Fibroblast of skin of left quadriceps (primary cell): ENCODE measurements at regions not wholly inside any gene's neighbourhood (a gene's known extent, or its start where the extent isn't known, plus 50 kb on each side); places are given as distances from the start of the nearest gene placed in this dataset.
A peak's percentile ranks its signal among the peaks of the same experiment; 100 is the strongest.
"Not testable (repeated sequence)": the region's sequence is repeated elsewhere in the genome, so short reads cannot be mapped to it uniquely, and the experiment has no call there.

ENCODE experiments used
- DNase-seq, 2 experiments: peaks; one replicate each; pipeline ENCODE4 v3.0.0-alpha.2; 2013; ENCODE audit warnings: low read depth in 2 of 2

GRCh38 chr9:11506980-11507379 is 894.2 kb upstream of the PTPRD start:
- DNase-seq: no peak

DNA sequence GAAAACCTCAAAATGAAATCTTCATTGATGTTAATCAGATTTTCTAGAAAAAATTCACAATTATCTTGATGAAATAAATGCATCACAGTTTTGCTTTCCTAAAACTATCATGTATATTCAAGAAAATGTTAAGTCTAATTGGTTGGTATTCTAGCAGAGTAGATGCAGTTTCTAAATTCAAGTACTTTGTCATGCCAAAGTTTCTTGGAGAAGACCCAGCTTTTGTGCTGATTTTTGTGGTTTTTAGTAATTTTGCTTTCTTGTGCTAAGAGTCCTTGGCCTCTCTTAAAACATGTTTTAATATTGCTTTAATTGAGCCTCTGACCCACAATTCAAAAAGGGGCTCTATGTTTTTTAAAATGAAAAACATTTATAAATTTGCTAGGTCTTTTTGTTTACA is 924.8 kb upstream of the PTPRD start:
- DNase-seq: no peak

GRCh38 chr9:11542781-11543180 is 930.0 kb upstream of the PTPRD start:
- DNase-seq: no peak

- DNase-seq: no peak
Observed at GRCh38 chr9:11546231-11546630, 933.4 kb upstream of the PTPRD start.

DNA sequence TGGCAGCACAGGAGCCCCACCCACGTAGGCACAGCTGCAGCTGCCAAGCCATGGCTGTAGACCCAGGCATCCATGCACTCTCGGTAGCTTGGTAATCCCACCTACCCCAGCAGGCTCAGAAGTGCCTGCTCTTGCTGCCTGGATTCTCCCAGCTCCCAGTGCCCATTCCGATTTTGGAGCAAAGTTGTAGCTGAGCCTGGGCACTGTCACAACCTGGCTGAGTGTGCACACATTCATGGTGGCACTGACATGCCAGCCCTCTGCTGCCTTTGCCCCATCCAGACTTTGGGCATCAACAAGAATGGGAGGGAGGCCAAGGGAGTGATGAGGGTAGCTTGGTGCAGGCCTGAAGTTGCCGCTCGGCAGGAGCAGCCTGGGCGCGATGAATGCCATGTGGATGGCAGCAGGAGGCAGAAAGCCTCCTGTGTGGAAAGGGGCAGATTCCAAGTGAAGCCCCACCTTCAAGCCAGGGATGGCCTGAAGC is 936.6 kb upstream of the PTPRD start:
- no peak for DNase-seq

GRCh38 chr9:11551106-11551505 is 938.3 kb upstream of the PTPRD start:
- no peak for DNase-seq

GRCh38 chr9:11558043-11558442 is 945.2 kb upstream of the PTPRD start:
- no peak for DNase-seq

DNA sequence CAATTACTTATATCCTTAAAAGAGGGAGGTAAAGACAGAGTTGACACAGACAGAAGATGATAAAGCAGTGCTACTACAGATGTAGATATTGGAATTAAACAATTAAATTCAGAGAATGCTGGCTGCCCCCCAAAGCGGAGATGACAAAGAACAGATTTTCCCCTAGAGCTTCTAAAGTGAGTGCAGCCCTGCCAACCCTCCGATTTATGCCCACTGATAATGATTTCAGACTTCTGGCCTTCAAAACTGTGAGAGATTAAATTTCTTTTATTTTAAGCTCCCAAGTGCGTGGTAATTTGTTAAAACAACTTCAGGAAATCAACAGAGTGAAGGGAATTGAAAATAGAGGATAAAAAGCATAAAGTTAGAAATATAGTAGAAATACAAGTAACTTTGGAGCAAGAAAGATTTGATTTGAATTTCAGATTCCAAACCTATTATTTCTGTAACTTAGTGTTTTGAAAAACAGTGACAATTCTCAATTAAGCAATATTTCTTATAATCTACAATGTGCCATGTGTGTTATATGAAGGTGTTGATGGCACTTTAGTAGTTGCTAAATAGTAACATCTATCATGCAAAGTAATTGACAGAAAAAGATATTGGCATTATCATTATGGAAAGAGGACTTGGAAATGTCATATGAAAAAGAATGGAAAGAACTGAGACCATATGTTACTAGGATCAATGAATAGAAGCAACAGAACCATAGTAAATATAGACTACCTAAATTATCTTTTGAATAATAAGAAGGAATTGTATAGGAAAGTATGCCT is 946.4 kb upstream of the PTPRD start:
- no peak for DNase-seq

GRCh38 chr9:11577522-11577921 is 964.7 kb upstream of the PTPRD start:
- DNase-seq: no peak

- no peak for DNase-seq
Observed at GRCh38 chr9:11595756-11596155, 983.0 kb upstream of the PTPRD start.

DNA sequence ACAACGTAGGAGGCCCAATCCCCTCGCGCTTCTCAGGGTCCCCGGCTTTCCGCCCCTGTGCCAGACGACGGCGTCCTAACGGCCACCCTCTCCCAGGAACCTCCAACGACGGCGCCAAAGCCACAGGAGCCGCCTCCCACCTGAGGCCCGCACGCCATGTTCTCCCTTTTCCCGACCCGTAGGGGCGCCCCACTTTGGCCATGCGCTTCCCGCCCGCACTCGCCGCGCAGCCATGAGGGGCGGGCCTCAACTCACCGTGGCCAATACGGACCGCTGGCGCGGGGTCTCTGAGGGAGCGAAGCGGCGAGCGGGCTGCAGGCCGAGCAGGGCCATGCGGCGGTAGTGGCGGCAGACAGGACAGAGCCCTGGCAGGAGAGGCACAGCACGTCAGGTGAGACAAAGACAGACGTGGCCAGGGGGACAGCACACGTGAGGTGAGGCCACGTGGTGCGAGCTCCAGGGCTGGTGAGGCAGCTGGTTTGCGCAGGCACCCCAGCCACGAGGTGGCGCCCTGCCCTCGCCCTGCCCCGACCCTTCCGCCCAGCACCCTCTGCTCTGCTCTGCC is 1005.5 kb upstream of the PTPRD start:
- DNase-seq: no peak

- no peak for DNase-seq
Observed at GRCh38 chr9:11632691-11633090, 1019.9 kb upstream of the PTPRD start.

DNA sequence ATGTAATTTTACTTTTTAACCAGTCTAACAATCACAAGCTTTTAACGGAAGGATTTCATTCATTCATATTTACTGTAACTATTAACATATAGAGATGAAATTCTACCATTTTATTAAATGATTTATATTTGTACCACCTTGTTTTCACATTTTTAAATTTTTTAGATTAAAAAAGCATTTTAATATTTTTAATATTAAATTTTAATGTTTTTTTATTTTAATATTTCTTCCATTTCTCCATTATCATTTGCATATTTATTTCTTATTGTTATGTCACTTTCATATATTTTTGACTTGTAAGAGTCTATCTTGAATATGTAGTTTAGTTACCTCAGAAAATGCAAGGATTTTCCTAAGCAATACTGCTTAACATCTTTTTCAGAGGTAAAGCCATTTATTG is 1034.0 kb upstream of the PTPRD start:
- no peak for DNase-seq

DNA sequence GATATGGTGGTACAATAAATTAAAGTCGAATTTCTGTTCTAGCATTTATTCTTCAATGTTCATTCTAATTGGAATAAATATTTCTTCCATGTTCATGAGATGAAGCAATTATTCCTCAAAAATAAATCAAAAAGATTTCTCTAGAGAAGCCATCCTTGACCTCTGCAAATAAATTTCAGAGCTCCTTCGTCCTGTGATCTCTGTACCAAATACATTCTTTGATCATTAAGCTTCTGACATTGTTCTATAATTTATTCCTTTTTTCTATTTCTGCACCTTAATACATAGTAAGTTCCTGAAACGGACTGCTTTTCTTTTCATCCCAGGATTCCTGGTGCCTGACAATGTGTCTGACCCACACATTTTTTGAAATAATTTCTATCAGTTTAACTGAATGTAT is 1039.3 kb upstream of the TYRP1 start:
- no peak for DNase-seq

GRCh38 chr9:11663913-11664312 is 1029.3 kb upstream of the TYRP1 start:
- DNase-seq: no peak

- DNase-seq: no peak
Observed at GRCh38 chr9:11676821-11677220, 1016.4 kb upstream of the TYRP1 start.

GRCh38 chr9:11686733-11687132 is 1006.5 kb upstream of the TYRP1 start:
- DNase-seq: no peak

DNA sequence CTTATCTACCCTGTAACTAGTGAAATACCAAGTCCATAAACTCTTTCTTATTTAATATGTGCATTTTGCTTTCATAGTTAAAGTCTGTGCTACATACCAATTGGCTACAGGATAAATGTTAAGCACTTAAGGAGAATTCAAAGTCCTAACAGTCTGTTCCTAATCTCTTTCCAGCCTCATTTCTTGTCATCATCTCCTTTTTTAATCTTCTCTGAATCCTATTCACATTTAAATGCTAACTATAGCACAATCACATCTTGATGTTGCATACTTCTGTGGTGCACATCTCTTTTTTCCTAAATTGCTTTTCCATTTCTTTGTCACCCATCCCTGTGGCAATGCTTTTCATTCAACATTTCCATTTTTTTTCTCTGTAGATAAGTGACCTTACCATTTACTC is 996.1 kb upstream of the TYRP1 start:
- DNase-seq: no peak

GRCh38 chr9:11701706-11702105 is 991.5 kb upstream of the TYRP1 start:
- DNase-seq: no peak

- peak in 1 of 2 experiments; percentile 8 for DNase-seq
Observed at GRCh38 chr9:11702548-11702947, 990.6 kb upstream of the TYRP1 start.

DNA sequence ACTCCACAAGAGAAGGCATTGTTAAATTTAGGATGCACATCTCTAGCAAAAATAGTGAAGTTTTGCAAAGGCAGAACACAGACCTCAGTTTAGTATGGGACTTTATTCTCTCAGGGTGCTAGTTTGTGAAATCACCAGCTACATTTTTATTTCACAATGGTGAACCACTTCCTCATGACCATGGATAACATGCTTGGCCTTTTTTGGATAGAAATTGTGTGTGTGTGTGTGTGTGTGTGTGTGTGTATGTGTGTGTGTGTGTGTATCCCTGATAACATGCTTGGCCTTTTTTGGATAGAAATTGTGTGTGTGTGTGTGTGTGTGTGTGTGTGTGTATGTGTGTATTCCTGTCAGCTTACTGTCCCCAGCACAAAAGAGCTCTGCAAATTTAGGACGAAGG is 989.0 kb upstream of the TYRP1 start:
- DNase-seq: not testable (repeated sequence)

GRCh38 chr9:11708899-11709298 is 984.3 kb upstream of the TYRP1 start:
- no peak for DNase-seq

- DNase-seq: no peak
Observed at GRCh38 chr9:11709567-11709966, 983.6 kb upstream of the TYRP1 start.

DNA sequence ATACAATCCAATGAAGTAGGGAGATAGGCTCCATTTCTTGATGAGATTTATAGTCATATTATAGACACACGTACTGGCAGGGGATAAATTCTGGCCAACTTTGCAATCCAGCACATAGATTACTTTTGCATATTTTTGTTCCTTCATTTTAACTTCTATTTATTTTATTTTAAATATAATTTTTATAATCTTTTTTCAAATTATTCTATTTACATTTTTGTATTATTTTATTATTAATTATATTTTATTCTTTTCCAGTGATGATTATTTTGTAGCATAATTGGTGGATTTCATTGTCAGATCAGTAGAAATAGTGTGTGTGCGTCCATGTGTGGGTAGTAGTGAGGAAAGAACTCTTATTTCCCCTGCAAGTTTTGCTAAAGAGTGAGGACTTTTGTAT is 980.1 kb upstream of the TYRP1 start:
- DNase-seq: no peak
